ENCODE measurements at regions not wholly inside any gene's neighbourhood (a gene's known extent, or its start where the extent isn't known, plus 50 kb on each side); places are given as distances from the start of the nearest gene placed in this dataset.

- TF ChIP-seq EGR1 (IDR thresholded peaks at IDR 0.05) (no peak), FOXM1 (IDR thresholded peaks at IDR 0.05; ENCODE audit: borderline replicate concordance, low read depth) (no peak), TCF12 (IDR thresholded peaks at IDR 0.05; ENCODE audit: low read depth) (no peak), REST (IDR thresholded peaks at IDR 0.05; ENCODE audit: low read depth) (no peak), USF1 (IDR thresholded peaks at IDR 0.05) (no peak), RAD21 (IDR thresholded peaks at IDR 0.05; ENCODE audit: low read depth) (no peak), TAF1 (IDR thresholded peaks at IDR 0.05; ENCODE audit: low read depth) (no peak), EP300 (IDR thresholded peaks at IDR 0.05; ENCODE audit: borderline replicate concordance) (no peak)
These were observed 307.2 kb downstream of the GADD45G start for GRCh38 chr9:89911721-89912604.
